Limb (tissue), 2 donors: ENCODE measurements at regions not wholly inside any gene's neighbourhood (a gene's known extent, or its start where the extent isn't known, plus 50 kb on each side); places are given as distances from the start of the nearest gene placed in this dataset.

Experiments used
- DNase-seq, 2 donors: peaks; one replicate each; pipeline ENCODE4 v3.0.0-alpha.2; 2016; ENCODE audit errors: extremely low spot score in 2 of 2

DNA sequence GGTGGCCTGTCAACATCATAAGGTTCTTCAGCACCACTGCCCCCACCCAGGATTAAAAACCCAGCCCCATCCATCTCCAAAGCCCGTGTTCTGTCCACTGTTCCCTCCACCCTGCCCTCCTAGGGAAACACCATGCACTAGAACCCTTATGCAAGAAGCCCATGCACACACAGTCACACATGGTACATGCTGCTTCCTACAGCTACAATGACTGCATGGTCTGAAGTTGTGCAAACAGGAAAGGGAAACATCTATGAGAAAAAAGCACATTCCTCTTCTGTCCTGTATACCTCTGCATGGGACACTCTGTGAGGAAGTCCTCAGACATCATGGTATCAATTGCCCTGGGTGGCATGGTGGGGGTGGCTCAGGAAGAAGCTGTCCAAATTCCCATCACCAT lies 108.6 kb upstream of the MRPS22 start:
- DNase-seq, result no peak

DNA sequence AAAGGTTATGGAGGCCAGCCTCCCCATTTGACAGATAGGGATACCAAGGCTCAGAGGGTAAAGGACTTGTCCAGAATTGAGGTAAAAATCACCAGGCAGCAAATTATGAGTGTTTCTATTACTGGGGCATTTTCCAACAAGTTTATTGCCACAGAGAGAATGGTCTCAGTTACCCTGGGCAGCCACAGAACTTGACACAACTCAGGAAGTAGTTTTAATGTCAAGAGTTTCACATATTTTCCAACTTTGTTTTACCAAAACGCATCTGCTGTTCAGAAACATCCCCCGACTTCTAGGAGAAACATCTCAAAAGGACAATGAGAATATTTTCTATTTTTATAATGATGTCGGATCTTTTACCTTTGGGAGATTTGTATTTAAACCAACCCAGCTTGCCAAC lies 107.5 kb upstream of the MRPS22 start:
- DNase-seq, result no peak

DNA sequence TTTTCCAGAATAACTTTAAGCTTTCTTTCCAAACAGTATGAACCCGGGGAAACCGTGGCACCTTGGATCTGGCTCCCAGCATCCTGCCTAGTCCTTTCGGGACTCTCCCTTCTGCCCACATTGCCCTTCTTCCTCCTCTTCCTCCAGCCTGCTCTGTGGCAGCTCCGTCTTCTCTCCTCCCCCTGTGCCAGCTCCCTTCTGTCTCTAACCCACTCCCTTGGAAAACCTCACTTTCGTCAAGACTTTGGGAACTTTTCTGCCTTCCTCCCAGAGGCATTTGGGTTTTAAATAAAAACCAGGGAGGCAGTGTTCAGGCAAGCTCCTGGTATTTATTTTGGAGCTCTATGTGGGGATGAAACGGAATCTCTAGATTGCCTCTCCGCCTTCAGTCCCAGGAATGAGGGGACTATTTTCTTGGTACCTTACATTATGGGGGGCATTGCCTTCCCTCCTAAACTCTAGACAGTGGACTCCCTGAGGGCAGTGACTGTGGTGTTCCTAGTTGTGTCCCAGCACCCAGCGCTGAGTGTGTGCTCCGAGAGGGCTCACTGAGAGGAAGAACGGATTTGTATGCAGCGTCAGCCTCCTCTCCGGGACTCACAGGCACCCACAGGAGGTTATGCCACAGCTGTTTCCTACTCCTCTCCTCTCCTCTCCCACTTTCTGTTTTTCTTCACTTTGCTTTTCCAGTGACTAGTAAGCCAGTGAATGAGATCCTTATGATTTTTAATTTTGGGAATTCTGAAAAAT lies 105.4 kb upstream of the MRPS22 start:
- no peak for DNase-seq

DNA sequence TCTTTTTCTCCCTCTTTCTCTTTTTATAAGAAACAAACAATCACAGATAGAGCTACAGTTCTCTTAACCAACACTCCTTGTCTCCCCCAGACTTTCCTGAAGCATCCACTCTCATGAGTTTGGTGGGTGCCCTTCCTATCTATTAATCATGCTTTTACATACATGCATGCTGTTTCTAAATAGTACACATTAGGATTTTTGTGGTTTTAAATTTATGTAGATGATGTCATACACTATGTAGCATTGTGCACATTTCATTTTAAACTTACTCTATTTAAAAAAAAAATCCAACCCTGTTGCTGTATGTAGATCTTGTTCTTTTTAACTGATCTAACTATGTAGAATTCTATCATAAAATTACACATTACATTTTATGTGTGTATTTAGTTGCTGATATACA lies 104.3 kb upstream of the MRPS22 start:
- DNase-seq, result no peak

DNA sequence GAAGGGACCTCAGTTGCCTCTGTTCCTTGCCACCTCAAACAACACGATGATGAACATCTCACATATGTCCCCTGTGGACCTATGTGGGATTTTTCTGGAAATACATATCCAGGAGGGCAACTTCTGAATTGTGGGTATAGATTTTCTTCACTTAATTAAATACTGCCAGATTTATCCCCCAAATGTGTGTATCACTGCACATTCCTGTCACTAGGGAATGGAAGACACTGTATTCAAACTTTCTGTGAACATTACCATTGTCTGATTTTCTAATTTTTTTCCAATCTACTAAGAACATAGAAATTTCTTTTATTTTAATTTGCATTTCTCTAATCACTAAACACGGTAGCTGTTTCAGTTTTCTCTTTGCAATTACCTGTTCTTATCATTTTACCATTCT lies 102.0 kb upstream of the MRPS22 start:
- DNase-seq, result no peak

DNA sequence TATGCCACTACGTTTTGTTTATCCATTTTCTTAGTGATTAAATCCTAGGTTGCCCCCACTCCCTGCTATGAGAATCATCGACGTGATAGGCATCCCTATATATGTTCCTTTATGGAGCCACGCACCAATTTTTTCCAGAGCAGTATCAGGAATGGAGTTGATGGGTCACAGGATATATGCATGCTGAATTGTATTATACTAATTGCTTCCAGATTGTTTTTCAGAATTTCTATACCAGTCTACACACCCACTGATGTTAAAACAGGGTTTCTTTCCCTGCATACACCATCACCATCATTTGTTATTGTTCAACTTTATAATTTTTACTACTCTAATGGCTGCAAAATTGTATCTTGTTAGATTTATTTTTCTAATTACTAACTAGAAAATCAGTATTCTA lies 100.1 kb upstream of the MRPS22 start:
- no peak for DNase-seq

DNA sequence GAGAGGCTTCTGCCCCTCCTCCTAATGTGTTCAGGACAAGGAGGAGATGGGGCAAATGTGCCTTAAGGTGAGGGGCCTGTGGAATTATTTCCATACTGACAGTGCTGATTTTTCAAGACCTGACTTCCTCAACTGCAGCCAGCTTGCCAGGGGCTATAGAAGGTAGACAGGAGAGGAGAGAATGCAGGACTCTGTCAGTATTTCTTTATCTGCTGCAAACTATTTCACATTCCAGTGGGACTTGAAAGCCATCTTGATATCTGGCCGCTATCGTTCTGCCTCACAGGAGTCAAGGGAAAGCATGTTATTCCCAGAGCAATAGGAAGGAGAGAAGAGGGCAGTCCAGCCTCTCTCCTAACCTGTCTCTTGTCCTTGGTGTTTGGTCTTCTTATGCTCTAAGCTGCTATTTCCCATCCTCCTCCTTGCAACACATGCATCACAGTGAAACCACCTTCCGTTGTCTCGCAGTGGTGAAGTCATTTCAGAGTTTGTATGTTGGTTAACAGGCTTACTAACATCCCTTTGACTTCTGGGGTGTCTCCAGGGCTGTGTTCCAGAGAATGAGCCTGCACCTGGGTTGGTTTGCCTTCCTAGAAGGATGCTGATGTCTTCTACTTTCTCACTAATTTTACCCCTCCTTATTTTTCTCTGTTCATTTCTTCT lies 95.1 kb upstream of the MRPS22 start:
- no peak for DNase-seq

DNA sequence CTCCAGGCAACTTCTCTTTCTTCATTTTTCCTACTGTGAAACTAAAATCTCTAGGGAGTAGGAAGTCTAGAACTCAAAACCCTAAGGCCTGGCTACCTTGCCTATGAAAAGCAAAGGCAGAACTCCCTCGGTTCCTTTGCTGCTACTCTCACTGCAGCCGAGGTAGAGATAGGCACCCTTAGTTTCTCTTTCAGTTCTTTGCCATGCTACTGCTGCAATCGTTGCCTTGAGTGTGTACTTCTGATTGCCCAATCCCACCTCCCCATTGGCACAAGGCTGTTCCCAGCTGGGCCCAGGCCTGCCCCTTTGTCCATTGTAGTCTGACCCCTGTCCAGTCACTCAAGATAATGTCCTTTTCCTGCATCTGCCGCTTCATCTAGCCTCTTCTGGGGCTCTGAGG lies 92.3 kb upstream of the MRPS22 start:
- no peak for DNase-seq

DNA sequence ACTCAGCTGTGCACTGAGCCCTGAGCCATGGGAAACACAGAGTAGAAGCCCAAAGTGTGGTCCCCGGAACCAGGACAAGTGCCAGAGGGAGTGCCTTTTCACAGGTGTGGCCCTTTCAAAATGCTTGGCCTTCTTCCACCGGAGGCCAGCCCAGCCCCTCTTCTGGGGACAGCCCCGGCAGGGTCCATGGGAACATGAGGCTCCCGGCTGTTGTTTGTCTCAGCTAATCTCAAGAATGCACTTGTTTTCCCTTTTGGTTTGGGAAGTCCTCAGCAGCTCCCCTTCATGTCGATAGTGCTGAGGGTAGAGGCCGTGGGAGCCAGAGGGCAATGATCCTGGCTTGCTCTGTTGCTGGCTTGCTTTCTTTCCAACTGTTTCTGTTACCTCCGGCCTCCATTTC lies 91.1 kb upstream of the MRPS22 start:
- DNase-seq, result no peak

DNA sequence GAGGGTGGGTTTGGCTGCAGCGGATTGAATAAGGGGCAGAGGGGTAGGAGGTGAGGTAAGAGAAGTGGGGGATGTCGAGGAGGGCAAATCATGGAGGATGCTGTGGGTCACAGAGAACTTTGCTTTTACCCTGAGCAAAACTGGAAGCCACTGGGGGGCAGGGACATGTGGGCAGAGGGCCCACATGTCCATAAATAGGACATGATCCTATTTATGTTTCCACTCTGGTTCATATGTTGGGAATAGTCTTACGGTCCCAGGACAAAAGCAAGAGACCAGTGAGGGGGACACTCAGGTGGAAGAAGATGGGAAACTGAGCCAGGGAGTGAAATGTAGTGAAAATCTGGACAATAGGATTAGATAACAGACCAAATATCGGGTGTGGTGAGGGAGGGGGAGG lies 85.5 kb upstream of the MRPS22 start:
- no peak for DNase-seq

DNA sequence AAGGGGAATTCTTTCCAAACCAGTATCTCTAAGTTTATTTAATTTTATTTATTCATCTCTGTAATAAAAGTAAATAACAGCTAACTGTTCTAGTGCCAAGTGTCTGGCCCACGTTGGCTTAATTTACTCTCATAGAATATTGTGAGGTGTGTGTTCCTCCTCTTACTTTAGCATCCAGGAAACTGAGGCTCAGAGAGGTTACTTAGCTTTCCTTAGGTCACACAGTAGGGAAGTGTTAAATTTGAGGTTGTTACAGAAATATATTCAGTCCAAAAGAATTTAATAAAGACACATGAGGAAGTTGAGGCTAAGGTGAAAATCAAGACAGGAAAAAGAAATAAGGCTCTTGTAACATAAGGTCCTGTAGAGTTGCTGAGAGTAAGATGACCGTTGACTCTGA lies 84.4 kb upstream of the MRPS22 start:
- no peak for DNase-seq

DNA sequence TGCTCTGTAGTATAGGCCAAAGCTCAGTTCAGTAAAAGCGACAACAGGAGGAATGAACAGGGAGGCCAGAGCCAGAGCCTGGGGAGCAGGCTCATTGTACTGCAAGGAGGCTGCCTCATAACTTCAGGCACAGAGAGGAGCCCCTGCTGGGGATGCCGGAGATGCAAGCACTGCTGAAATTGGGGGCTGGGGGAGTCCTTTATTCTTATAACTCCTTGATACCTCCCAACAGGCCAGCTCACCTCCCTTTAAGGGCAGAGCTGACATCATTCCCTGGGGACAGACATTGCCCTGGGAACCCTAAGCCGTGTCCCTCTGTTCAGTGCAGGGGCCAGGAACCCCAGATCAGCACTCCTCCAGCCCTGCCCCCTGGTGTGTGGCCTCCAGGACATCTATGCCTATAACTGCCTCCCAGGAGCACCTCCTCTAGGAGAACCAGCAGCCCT lies 83.8 kb upstream of the MRPS22 start:
- DNase-seq, result no peak

DNA sequence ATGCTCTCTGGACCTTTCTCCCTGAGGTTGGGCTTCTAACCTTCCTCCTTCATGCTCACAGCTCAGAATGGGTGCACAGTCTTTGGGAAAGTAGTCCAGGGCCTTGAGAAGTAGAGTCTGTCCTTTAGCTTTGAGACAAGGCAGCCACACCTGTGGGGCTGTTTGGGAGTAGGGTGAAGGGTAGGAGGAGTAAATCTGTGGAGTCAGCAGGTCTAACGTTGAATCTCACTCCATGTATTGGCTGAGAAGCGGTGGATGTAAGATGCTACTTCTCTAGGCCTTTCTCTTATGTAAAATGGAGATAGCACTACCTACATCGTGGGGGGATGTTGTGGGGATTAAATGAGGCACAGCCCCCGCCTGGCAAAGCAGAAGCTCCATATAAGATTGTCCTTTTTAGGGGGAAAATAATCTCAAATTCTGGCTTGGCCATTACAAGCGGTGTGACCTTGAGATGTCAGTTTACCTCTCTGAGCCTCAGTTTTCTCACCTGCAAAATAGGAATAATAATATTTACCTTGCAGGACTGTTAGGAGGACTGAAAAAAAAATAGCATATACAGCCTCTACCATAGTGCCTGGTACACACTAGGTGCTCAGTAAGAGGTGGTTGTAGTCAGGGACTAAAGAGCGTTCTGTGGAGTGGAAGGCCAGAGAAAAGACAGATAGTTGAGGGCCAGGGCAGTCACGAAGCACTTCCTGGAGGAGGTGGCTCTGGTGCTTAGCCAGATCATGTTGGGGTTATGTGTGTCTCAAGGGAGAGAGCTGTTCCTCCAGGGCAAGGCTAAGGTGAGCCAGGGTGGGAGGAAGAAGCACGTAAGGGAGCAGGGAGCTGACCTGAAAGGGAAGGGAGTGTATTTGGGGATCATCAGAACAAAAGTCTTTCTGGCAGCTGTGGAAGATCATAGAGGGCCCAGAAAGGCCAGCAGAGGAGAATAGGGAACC lies 82.8 kb upstream of the MRPS22 start:
- DNase-seq, result no peak

DNA sequence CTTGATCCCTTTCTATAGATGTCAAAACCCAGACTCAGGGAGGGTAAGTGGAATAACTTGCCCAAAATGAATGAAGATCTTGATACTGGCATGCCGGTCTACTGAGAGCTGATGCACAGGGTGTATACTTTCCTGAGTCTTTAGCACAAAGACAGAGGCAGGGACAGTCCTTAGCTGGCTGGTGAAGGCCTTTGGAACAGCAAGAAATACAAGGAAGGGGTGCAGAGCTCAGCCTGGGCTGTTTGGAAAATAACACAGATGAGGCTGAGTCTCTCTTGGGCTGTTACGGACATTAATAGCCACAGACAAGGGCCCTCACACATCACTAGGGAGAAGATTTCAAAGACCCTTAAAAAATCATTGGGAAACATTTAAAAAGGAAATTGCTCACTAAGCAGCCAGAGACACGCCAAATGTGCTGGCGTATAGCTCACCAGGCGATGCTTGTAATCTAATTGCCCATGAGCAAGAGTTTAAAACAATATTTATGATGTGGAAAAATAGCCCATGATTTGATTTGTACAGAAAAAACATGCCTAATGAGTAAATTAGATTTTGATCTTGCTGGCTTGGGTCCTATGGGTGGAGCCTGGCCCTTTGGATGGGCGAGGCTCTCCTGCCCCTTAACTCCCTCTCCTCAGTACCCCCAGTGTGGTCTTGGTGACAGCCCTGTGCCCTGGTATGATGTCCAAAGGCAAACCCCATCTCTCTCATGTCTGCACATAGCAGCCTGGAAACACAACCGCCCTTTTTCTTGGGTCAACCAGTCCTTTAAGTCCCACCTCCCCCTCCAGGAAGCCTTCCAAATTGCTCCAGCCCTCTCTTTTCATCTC lies 81.8 kb upstream of the MRPS22 start:
- DNase-seq, result no peak

DNA sequence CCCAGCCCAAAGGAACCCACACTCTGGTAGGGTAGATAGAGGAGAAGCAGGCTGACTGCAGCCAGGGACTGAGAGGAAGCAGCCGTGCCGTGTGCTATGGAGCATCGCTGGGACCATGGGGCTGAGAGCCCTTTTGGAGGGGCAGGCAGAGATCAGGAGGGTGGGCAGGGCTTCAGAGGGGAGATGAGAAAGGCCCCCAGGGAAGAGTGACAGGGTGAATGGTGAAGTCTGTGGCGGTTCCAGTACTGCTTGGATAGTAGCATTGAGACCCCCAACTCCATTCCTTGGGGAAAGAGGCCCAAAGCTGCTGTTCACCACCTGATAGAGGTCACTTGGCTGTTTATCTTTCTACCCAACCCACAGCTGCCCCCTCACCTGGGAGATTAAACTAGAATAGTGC lies 80.0 kb upstream of the MRPS22 start:
- no peak for DNase-seq

DNA sequence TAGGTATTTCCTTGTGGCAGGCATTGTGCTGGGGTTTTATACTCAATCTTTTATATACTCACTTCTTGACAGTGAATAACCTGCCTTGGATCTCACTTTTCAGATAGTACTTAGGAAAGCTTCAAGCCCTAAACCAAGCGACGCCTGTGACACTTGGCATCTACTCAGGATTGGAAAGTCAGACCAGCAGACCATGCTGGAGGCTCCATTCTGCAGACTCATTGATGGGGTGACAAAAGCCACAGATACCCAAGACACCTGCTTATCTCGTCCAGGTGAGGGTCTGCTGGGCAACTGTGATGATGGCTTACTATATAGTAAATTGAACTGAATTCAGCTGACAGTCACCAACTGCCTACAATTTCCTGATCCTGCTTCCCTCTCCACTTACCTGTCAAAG lies 79.4 kb upstream of the MRPS22 start:
- DNase-seq, result no peak

DNA sequence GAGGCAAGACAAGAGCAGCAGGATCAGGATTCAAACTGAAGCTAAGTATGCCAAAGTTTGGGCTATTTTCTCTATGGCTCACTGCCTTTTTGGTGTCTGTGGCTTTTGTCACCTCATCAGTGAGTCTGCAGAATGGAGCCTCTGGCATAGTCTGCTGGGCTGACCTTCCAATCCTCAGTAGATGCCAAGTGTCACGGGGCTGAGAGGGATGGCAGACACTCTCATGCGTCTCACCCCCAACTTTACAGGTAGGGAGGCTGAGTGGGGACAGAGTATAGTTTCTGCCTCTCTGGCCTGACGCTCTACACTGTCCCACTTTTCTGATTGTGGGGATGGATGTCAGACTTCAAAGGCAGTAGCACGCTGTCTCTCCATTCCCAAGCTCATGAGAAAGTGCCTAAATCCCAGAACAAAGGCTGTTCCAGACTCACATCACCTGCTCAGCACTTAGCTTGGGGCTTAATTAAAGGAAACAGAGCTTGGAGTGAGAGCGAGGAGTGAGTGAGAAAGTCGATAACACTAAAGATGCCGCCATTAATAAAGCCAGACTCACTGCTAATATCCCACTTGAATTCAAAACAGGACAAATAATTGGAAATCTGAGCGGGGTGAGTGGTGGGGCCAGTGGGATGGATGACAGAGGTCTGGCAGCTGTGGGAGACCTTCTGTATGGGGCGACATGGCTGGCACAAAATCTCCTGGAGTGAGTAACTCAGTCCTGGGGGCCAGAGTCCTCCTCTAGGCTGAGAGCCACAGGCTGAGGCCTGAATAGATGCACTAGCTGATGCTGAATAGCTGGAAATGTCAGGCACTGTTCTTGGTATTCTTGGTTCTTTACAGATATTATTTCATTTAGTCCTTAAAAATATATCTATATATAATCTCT lies 78.4 kb upstream of the MRPS22 start:
- no peak for DNase-seq

DNA sequence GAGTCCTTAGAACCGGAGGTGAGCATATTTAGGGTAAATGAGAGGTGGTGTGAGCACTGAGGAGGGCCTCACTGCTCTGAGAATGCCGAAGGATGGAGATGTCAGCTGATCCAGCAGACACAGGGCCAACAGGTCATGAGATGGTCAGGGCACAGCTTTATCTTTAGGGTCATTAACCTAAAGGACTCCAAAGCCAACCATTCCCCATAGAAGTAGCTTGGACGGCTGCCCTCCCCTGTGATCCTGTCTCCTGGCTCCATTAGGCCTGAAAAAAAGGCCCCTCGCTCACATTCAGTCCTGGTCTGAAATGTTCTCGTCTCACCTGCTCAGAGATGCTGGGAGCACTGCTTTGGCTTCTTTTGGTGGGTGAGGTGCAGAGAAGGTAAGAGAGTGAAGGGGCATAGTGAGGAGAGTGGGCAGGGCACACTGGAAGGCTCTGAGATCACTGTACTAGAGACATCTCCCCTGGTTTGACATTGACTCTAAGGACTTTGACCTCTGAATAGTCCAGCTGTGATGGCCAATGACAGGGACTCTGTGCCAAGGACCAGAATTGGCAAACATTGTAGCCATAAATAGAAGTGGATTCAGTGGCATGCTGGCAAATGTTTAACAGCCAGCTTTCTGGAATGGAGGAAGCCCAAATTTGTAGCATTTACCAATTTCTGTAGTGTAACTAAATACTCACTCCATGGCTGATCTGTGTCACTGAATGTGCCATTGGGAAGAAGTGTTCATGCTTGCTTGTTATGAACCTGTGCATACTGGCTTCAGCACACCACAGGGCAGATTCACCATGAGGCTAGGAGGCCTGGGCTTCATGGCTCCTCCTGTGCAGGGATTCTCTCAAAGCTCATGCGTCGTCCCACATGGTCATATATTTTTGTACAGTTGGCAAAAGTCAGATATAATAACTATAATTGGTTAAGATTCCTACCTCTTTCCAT lies 76.2 kb upstream of the MRPS22 start:
- no peak for DNase-seq

DNA sequence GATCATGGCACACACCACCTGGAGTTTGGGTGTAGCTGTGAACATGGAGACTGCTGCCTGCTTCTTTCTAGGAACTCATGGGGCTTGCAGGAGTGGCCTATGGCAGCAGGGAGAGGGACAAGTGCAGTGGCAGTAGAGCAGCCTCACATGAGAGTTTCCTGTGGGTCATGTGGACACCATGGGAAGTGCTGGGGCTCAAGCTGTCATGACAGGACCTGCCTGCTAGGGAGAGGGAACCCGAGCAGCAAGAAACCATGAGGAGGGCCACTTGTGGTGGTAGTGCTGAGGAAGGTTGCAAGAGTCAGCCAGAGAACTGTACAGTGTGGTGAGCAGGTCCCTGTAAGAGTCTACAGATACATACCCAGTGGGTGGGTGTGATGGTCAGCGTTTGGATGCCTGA lies 73.8 kb upstream of the MRPS22 start:
- peak in 1 of 2 donors; percentile 9 for DNase-seq
